ENCODE measurements at regions not wholly inside any gene's neighbourhood (a gene's known extent, or its start where the extent isn't known, plus 50 kb on each side); places are given as distances from the start of the nearest gene placed in this dataset.

- DNase-seq (ENCODE audit: low read depth, low spot score): no peak
- in situ Hi-C loops (cut with HindIII; ENCODE audit: low pct_unique_long_range_greater_than_20kb, low sequenced_read_pairs): no loop called here
Observed at GRCh38 chr15:62439543-62440016, 274.5 kb upstream of the C2CD4B start.

GRCh38 chr15:62440362-62441105, 275.4 kb upstream of the C2CD4B start:
- DNase-seq (ENCODE audit: low read depth, low spot score): no peak
- in situ Hi-C loops (cut with HindIII; ENCODE audit: low pct_unique_long_range_greater_than_20kb, low sequenced_read_pairs): no loop called here

GRCh38 chr15:62444104-62445022, 279.3 kb upstream of the C2CD4B start:
- in situ Hi-C loops (cut with HindIII; ENCODE audit: low pct_unique_long_range_greater_than_20kb, low sequenced_read_pairs): no loop called here
- DNase-seq (ENCODE audit: low read depth, low spot score): no peak

- no peak for DNase-seq (ENCODE audit: low read depth, low spot score)
- in situ Hi-C loops (cut with HindIII; ENCODE audit: low pct_unique_long_range_greater_than_20kb, low sequenced_read_pairs): no loop called here
Observed at GRCh38 chr15:62445244-62445643, 280.2 kb upstream of the C2CD4B start.

GRCh38 chr15:62446984-62447383, 281.9 kb upstream of the C2CD4B start:
- in situ Hi-C loops (cut with HindIII; ENCODE audit: low pct_unique_long_range_greater_than_20kb, low sequenced_read_pairs): no loop called here
- DNase-seq (ENCODE audit: low read depth, low spot score): no peak

- no peak for DNase-seq (ENCODE audit: low read depth, low spot score)
- in situ Hi-C loops (cut with HindIII; ENCODE audit: low pct_unique_long_range_greater_than_20kb, low sequenced_read_pairs): no loop called here
Observed at GRCh38 chr15:62447742-62448141, 282.7 kb upstream of the C2CD4B start.

GRCh38 chr15:62449638-62450037, 284.6 kb upstream of the C2CD4B start:
- in situ Hi-C loops (cut with HindIII; ENCODE audit: low pct_unique_long_range_greater_than_20kb, low sequenced_read_pairs): no loop called here
- DNase-seq (ENCODE audit: low read depth, low spot score): no peak

- in situ Hi-C loops (cut with HindIII; ENCODE audit: low pct_unique_long_range_greater_than_20kb, low sequenced_read_pairs): no loop called here
- no peak for DNase-seq (ENCODE audit: low read depth, low spot score)
Observed at GRCh38 chr15:62450061-62450460, 285.0 kb upstream of the C2CD4B start.

- in situ Hi-C loops (cut with HindIII; ENCODE audit: low pct_unique_long_range_greater_than_20kb, low sequenced_read_pairs): no loop called here
- no peak for DNase-seq (ENCODE audit: low read depth, low spot score)
Observed at GRCh38 chr15:62452026-62452425, 286.9 kb upstream of the C2CD4B start.

GRCh38 chr15:62452667-62453066, 287.6 kb upstream of the C2CD4B start:
- no peak for DNase-seq (ENCODE audit: low read depth, low spot score)
- in situ Hi-C loops (cut with HindIII; ENCODE audit: low pct_unique_long_range_greater_than_20kb, low sequenced_read_pairs): no loop called here

GRCh38 chr15:62453375-62453774, 288.3 kb upstream of the C2CD4B start:
- no peak for DNase-seq (ENCODE audit: low read depth, low spot score)
- in situ Hi-C loops (cut with HindIII; ENCODE audit: low pct_unique_long_range_greater_than_20kb, low sequenced_read_pairs): no loop called here

- DNase-seq (ENCODE audit: low read depth, low spot score): no peak
- in situ Hi-C loops (cut with HindIII; ENCODE audit: low pct_unique_long_range_greater_than_20kb, low sequenced_read_pairs): no loop called here
Observed at GRCh38 chr15:62453981-62454380, 288.9 kb upstream of the C2CD4B start.

GRCh38 chr15:62454567-62455172, 289.6 kb upstream of the C2CD4B start:
- in situ Hi-C loops (cut with HindIII; ENCODE audit: low pct_unique_long_range_greater_than_20kb, low sequenced_read_pairs): no loop called here
- no peak for DNase-seq (ENCODE audit: low read depth, low spot score)

GRCh38 chr15:62455441-62455921, 290.4 kb upstream of the C2CD4B start:
- in situ Hi-C loops (cut with HindIII; ENCODE audit: low pct_unique_long_range_greater_than_20kb, low sequenced_read_pairs): no loop called here

GRCh38 chr15:62456011-62456920, 291.2 kb upstream of the C2CD4B start:
- in situ Hi-C loops (cut with HindIII; ENCODE audit: low pct_unique_long_range_greater_than_20kb, low sequenced_read_pairs): no loop called here
- no peak for DNase-seq (ENCODE audit: low read depth, low spot score)

More at GRCh38 chr15:62455441-62455921, 290.4 kb upstream of the C2CD4B start:
- no peak for DNase-seq (ENCODE audit: low read depth, low spot score)

GRCh38 chr15:62457100-62457499, 292.0 kb upstream of the C2CD4B start:
- DNase-seq (ENCODE audit: low read depth, low spot score): no peak
- in situ Hi-C loops (cut with HindIII; ENCODE audit: low pct_unique_long_range_greater_than_20kb, low sequenced_read_pairs): no loop called here

GRCh38 chr15:62459875-62460274, 294.8 kb upstream of the C2CD4B start:
- no peak for DNase-seq (ENCODE audit: low read depth, low spot score)
- in situ Hi-C loops (cut with HindIII; ENCODE audit: low pct_unique_long_range_greater_than_20kb, low sequenced_read_pairs): no loop called here

Data from SK-MEL-5 (cell line).